Glutamatergic neuron (in vitro differentiated cells): ENCODE measurements at regions not wholly inside any gene's neighbourhood (a gene's known extent, or its start where the extent isn't known, plus 50 kb on each side); places are given as distances from the start of the nearest gene placed in this dataset.

ENCODE experiments used
- DNase-seq: peaks from one replicate; pipeline ENCODE4 v3.0.0; 2022
- H3K27ac Mint-ChIP-seq: one replicate; pipeline ENCODE4 v1.8.0; 2020; ENCODE audit warnings: mild to moderate bottlenecking, mixed read lengths, inconsistent platforms; ENCODE audit not compliant: unreplicated experiment
- H3K27me3 Mint-ChIP-seq: one replicate; pipeline ENCODE4 v1.8.0; 2020; ENCODE audit warnings: mild to moderate bottlenecking, moderate library complexity, mixed read lengths, inconsistent platforms; ENCODE audit not compliant: unreplicated experiment
- H3K36me3 Mint-ChIP-seq: one replicate; pipeline ENCODE4 v1.8.0; 2020; ENCODE audit warnings: mild to moderate bottlenecking, mixed read lengths, inconsistent platforms; ENCODE audit not compliant: unreplicated experiment
- H3K4me1 Mint-ChIP-seq: one replicate; pipeline ENCODE4 v1.8.0; 2020; ENCODE audit warnings: mild to moderate bottlenecking, low read depth, mixed read lengths, inconsistent platforms; ENCODE audit not compliant: unreplicated experiment
- H3K4me3 Mint-ChIP-seq: one replicate; pipeline ENCODE4 v1.8.0; 2020; ENCODE audit warnings: mild to moderate bottlenecking, mixed read lengths, inconsistent platforms; ENCODE audit not compliant: unreplicated experiment
- H3K9me3 Mint-ChIP-seq: one replicate; pipeline ENCODE4 v1.8.0; 2020; ENCODE audit warnings: mild to moderate bottlenecking, moderate library complexity, mixed read lengths, inconsistent platforms; ENCODE audit not compliant: unreplicated experiment
- TF ChIP-seq, protein P1 (sequence below): fragments of 200-600 bp; sonication (generic); IDR thresholded peaks from one replicate; pipeline ENCODE4 v1.5.0; 2021; ENCODE audit not compliant: partially characterized antibody, unreplicated experiment

GRCh38 chr1:104906141-104906540 is 1156.4 kb downstream of the AMY1C start:
- no peaks in the 10 kb centered on the region for H3K36me3 Mint-ChIP-seq
- TF ChIP-seq, protein P1, sequence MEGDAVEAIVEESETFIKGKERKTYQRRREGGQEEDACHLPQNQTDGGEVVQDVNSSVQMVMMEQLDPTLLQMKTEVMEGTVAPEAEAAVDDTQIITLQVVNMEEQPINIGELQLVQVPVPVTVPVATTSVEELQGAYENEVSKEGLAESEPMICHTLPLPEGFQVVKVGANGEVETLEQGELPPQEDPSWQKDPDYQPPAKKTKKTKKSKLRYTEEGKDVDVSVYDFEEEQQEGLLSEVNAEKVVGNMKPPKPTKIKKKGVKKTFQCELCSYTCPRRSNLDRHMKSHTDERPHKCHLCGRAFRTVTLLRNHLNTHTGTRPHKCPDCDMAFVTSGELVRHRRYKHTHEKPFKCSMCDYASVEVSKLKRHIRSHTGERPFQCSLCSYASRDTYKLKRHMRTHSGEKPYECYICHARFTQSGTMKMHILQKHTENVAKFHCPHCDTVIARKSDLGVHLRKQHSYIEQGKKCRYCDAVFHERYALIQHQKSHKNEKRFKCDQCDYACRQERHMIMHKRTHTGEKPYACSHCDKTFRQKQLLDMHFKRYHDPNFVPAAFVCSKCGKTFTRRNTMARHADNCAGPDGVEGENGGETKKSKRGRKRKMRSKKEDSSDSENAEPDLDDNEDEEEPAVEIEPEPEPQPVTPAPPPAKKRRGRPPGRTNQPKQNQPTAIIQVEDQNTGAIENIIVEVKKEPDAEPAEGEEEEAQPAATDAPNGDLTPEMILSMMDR = no peak
- peaks cover 2% of the 10 kb centered on the region for H3K9me3 Mint-ChIP-seq
- H3K27ac Mint-ChIP-seq = no peak overlapping the region
- no peak for DNase-seq
- no peaks in the 10 kb centered on the region for H3K27me3 Mint-ChIP-seq
- no peak overlapping the region for H3K4me3 Mint-ChIP-seq
- H3K4me1 Mint-ChIP-seq = no peaks in the 10 kb centered on the region

- H3K27ac Mint-ChIP-seq = no peak overlapping the region
- H3K4me3 Mint-ChIP-seq = no peak overlapping the region
- H3K4me1 Mint-ChIP-seq = no peaks in the 10 kb centered on the region
- TF ChIP-seq, protein P1 = no peak
- H3K9me3 Mint-ChIP-seq = peaks cover 1% of the 10 kb centered on the region
- no peaks in the 10 kb centered on the region for H3K36me3 Mint-ChIP-seq
- peaks cover 1% of the 10 kb centered on the region for H3K27me3 Mint-ChIP-seq
- DNase-seq = no peak
Measured at GRCh38 chr1:104919188-104919587, 1169.5 kb downstream of the AMY1C start.

GRCh38 chr1:104921525-104921924 is 1171.8 kb downstream of the AMY1C start:
- Mint-ChIP-seq H3K4me3 (no peak overlapping the region), H3K36me3 (no peaks in the 10 kb centered on the region), H3K27me3 (peaks cover 1% of the 10 kb centered on the region), H3K27ac (no peak overlapping the region), H3K9me3 (peaks cover 1% of the 10 kb centered on the region), H3K4me1 (no peaks in the 10 kb centered on the region)
- DNase-seq = no peak
- TF ChIP-seq, protein P1 = no peak

- peaks cover 1% of the 10 kb centered on the region for H3K27me3 Mint-ChIP-seq
- no peaks in the 10 kb centered on the region for H3K4me1 Mint-ChIP-seq
- H3K27ac Mint-ChIP-seq = no peak overlapping the region
- TF ChIP-seq, protein P1 = no peak
- no peak overlapping the region for H3K4me3 Mint-ChIP-seq
- H3K36me3 Mint-ChIP-seq = no peaks in the 10 kb centered on the region
- DNase-seq = no peak
- no peaks in the 10 kb centered on the region for H3K9me3 Mint-ChIP-seq
Measured at GRCh38 chr1:104923075-104923474, 1173.4 kb downstream of the AMY1C start.

- no peaks in the 10 kb centered on the region for H3K36me3 Mint-ChIP-seq
- no peaks in the 10 kb centered on the region for H3K27me3 Mint-ChIP-seq
- DNase-seq = no peak
- TF ChIP-seq, protein P1 = no peak
- peaks cover 2% of the 10 kb centered on the region for H3K9me3 Mint-ChIP-seq
- no peak overlapping the region for H3K4me3 Mint-ChIP-seq
- H3K4me1 Mint-ChIP-seq = no peaks in the 10 kb centered on the region
- H3K27ac Mint-ChIP-seq = no peak overlapping the region
Measured at GRCh38 chr1:104929280-104929679, 1179.6 kb downstream of the AMY1C start.
